ENCODE measurements at regions not wholly inside any gene's neighbourhood (a gene's known extent, or its start where the extent isn't known, plus 50 kb on each side); places are given as distances from the start of the nearest gene placed in this dataset.

GRCh38 chr16:6656760-6657159, 675.9 kb upstream of the RBFOX1 start:
- H2BK20ac ChIP-seq (ENCODE audit: low read depth, low read length): no peak overlapping the region
- H3K4me3 ChIP-seq (ENCODE audit: insufficient read depth, low read depth, low read length): no peak overlapping the region
- ChIA-PET CTCF (no interaction called here), POLR2A (ENCODE audit: unreplicated experiment) (no interaction called here)
- H3K4ac ChIP-seq (ENCODE audit: low read depth, low read length): no peak overlapping the region
- no peak overlapping the region for H4K91ac ChIP-seq (ENCODE audit: insufficient read depth, low read depth, low read length)
- H2AK5ac ChIP-seq (ENCODE audit: low read depth, low read length): no peak overlapping the region
- H3K56ac ChIP-seq (ENCODE audit: extremely low read depth, insufficient read depth, low read length): no peak overlapping the region
- H3K36me3 ChIP-seq (ENCODE audit: control insufficient read depth, insufficient read depth, low read length): no peaks in the 10 kb centered on the region
- H4K5ac ChIP-seq (ENCODE audit: low read depth, low read length): no peak overlapping the region
- H3K9me1 ChIP-seq (ENCODE audit: insufficient read depth, low read length): no peaks in the 10 kb centered on the region
- in situ Hi-C loops (cut with MboI; ENCODE audit: low sequenced_read_pairs) (no loop called here), intact Hi-C loops (cut with micrococcal nuclease) (no loop called here), dilution Hi-C loops (cut with HindIII; ENCODE audit: low sequenced_read_pairs, unreplicated experiment) (no loop called here)
- ATAC-seq (ENCODE audit: low read depth) (no peak), DNase-seq (no peak)
- H3K9me3 ChIP-seq (ENCODE audit: control insufficient read depth, insufficient read depth, low read length): peaks cover 3% of the 10 kb centered on the region
- H3K14ac ChIP-seq (replicated peaks; ENCODE audit: low read depth, low read length): no peak overlapping the region
- H2AFZ ChIP-seq (replicated peaks; ENCODE audit: low read length, poor library complexity): no peak overlapping the region
- no peaks in the 10 kb centered on the region for H4K20me1 ChIP-seq (ENCODE audit: insufficient read depth, low read length)
- H2AK9ac ChIP-seq (replicated peaks; ENCODE audit: low read depth, low read length, poor library complexity): no peak overlapping the region
- no peaks in the 10 kb centered on the region for H3K27me3 ChIP-seq (ENCODE audit: control insufficient read depth, insufficient read depth, low read length)
- no peak overlapping the region for H4K8ac ChIP-seq (ENCODE audit: low read depth in 2 of 2, low read length in 2 of 2)
- H3K4me2 ChIP-seq (ENCODE audit: low read depth, low read length): no peak overlapping the region
- no TSS peak for BruUV-seq (replicated peaks)
- no peak overlapping the region for H3K23ac ChIP-seq (ENCODE audit: low read depth, low read length)
- no peak overlapping the region for H2BK5ac ChIP-seq (ENCODE audit: low read depth, low read length, poor library complexity, severe bottlenecking)
- no peaks in the 10 kb centered on the region for H3K79me1 ChIP-seq (ENCODE audit: low read depth in 1 of 2, low read length in 2 of 2)
- no peak overlapping the region for H2BK120ac ChIP-seq (ENCODE audit: low read depth, low read length)
- H2BK15ac ChIP-seq (ENCODE audit: low read depth, low read length): no peak overlapping the region
- H3K27ac ChIP-seq (ENCODE audit: insufficient read depth, low read length): no peak overlapping the region
- H3K18ac ChIP-seq (ENCODE audit: low read depth, low read length): no peak overlapping the region
- no peak for TF ChIP-seq USF2 (IDR thresholded peaks at IDR 0.05; ENCODE audit: low read depth, low read length)
- TF ChIP-seq FOS (IDR thresholded peaks at IDR 0.05; ENCODE audit: low read depth, low read length): no peak
- TF ChIP-seq RAD21 (IDR thresholded peaks at IDR 0.05; ENCODE audit: low read length): no peak
- no peak for TF ChIP-seq SMC3 (IDR thresholded peaks at IDR 0.05; ENCODE audit: low read depth, low read length)
- TF ChIP-seq CEBPB (IDR thresholded peaks at IDR 0.05; ENCODE audit: low read depth, low read length): no peak
- no peak for TF ChIP-seq RCOR1 (IDR thresholded peaks at IDR 0.05; ENCODE audit: insufficient replicate concordance, low read length)
- TF ChIP-seq RFX5 (IDR thresholded peaks at IDR 0.05; ENCODE audit: low read depth, low read length): no peak
- TF ChIP-seq NFE2L2 (IDR thresholded peaks at IDR 0.05; ENCODE audit: low read depth, low read length): no peak
- TF ChIP-seq CHD1 (IDR thresholded peaks at IDR 0.05; ENCODE audit: low read depth, low read length): no peak
- TF ChIP-seq, protein P1, sequence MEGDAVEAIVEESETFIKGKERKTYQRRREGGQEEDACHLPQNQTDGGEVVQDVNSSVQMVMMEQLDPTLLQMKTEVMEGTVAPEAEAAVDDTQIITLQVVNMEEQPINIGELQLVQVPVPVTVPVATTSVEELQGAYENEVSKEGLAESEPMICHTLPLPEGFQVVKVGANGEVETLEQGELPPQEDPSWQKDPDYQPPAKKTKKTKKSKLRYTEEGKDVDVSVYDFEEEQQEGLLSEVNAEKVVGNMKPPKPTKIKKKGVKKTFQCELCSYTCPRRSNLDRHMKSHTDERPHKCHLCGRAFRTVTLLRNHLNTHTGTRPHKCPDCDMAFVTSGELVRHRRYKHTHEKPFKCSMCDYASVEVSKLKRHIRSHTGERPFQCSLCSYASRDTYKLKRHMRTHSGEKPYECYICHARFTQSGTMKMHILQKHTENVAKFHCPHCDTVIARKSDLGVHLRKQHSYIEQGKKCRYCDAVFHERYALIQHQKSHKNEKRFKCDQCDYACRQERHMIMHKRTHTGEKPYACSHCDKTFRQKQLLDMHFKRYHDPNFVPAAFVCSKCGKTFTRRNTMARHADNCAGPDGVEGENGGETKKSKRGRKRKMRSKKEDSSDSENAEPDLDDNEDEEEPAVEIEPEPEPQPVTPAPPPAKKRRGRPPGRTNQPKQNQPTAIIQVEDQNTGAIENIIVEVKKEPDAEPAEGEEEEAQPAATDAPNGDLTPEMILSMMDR (conservative IDR thresholded peaks at IDR 0.05; ENCODE audit: low read depth, low read length): no peak
- H3K9ac ChIP-seq (ENCODE audit: low read depth, low read length): no peak overlapping the region
- no peaks in the 10 kb centered on the region for H3K4me1 ChIP-seq (ENCODE audit: control insufficient read depth, insufficient read depth, low read length)
